Activated CD4-positive, alpha-beta T cell treated with anti-CD3 and anti-CD28 coated beads, Interleukin-2, amount 10 ng/mL, durations not matched to agents 24 days and 14 days (primary cell): ENCODE measurements at regions not wholly inside any gene's neighbourhood (a gene's known extent, or its start where the extent isn't known, plus 50 kb on each side); places are given as distances from the start of the nearest gene placed in this dataset.
"Not testable (repeated sequence)": the region's sequence is repeated elsewhere in the genome, so short reads cannot be mapped to it uniquely, and the experiment has no call there.

Source experiments
- DNase-seq: peaks from one replicate; pipeline ENCODE4 v3.0.0; 2022
- H3K27ac Mint-ChIP-seq: one replicate; pipeline ENCODE4 v1.8.0; 2022; ENCODE audit warnings: mild to moderate bottlenecking, mixed read lengths
- H3K27me3 Mint-ChIP-seq: one replicate; pipeline ENCODE4 v1.8.0; 2022; ENCODE audit warnings: mixed read lengths
- H3K36me3 Mint-ChIP-seq: one replicate; pipeline ENCODE4 v1.8.0; 2022; ENCODE audit warnings: low read depth, mild to moderate bottlenecking, mixed read lengths
- H3K4me1 Mint-ChIP-seq: one replicate; pipeline ENCODE4 v1.8.0; 2021; ENCODE audit warnings: mixed read lengths
- H3K4me3 Mint-ChIP-seq: one replicate; pipeline ENCODE4 v1.8.0; 2022; ENCODE audit warnings: mild to moderate bottlenecking, moderate library complexity, mixed read lengths
- H3K9me3 Mint-ChIP-seq: one replicate; pipeline ENCODE4 v1.8.0; 2021; ENCODE audit warnings: mixed read lengths
- intact Hi-C: fragments of 100-400 bp; cut with micrococcal nuclease; formaldehyde crosslinking; loops from one replicate; pipeline ENCODE4 v1.15.1; 2023

- Mint-ChIP-seq H3K4me1 (peaks cover 9% of the 10 kb centered on the region), H3K27ac (peak overlapping the region; percentile 72), H3K36me3 (no peaks in the 10 kb centered on the region), H3K27me3 (peaks cover 10% of the 10 kb centered on the region), H3K4me3 (no peak overlapping the region), H3K9me3 (no peaks in the 10 kb centered on the region)
- peak; percentile 81 for DNase-seq
- intact Hi-C loops: loop anchor here (1.0 to 10.0 kb wide), 5 partner anchors 62 to 254 kb away; partner anchors contain the start of gene RASGEF1B
Observed at GRCh38 chr4:81724925-81725329, 253.2 kb upstream of the RASGEF1B start.

GRCh38 chr4:81723927-81724587 lies 252.3 kb upstream of the RASGEF1B start:
- H3K9me3 Mint-ChIP-seq: no peaks in the 10 kb centered on the region
- no peak for DNase-seq
- intact Hi-C loops: loop anchor here (10.0 kb wide), 1 partner anchor 101 kb away; no protein-coding TSS in a partner anchor
- no peaks in the 10 kb centered on the region for H3K36me3 Mint-ChIP-seq
- no peak overlapping the region for H3K27ac Mint-ChIP-seq
- peaks cover 10% of the 10 kb centered on the region for H3K27me3 Mint-ChIP-seq
- peaks cover 9% of the 10 kb centered on the region for H3K4me1 Mint-ChIP-seq
- H3K4me3 Mint-ChIP-seq: no peak overlapping the region

GRCh38 chr4:81723019-81723884 lies 251.5 kb upstream of the RASGEF1B start:
- Mint-ChIP-seq H3K9me3 (no peaks in the 10 kb centered on the region), H3K4me1 (peaks cover 9% of the 10 kb centered on the region)
- intact Hi-C loops: loop anchor here (10.0 kb wide), 1 partner anchor 102 kb away; no protein-coding TSS in a partner anchor

GRCh38 chr4:81722290-81722851 lies 250.7 kb upstream of the RASGEF1B start:
- Mint-ChIP-seq H3K9me3 (no peaks in the 10 kb centered on the region), H3K4me3 (no peak overlapping the region), H3K4me1 (peaks cover 9% of the 10 kb centered on the region), H3K27me3 (peaks cover 5% of the 10 kb centered on the region), H3K36me3 (no peaks in the 10 kb centered on the region), H3K27ac (no peak overlapping the region)
- no peak for DNase-seq
- intact Hi-C loops: loop anchor here (10.0 kb wide), 1 partner anchor 102 kb away; no protein-coding TSS in a partner anchor

More at GRCh38 chr4:81723019-81723884, 251.5 kb upstream of the RASGEF1B start:
- Mint-ChIP-seq H3K27me3 (peaks cover 9% of the 10 kb centered on the region), H3K4me3 (no peak overlapping the region), H3K27ac (no peak overlapping the region), H3K36me3 (no peaks in the 10 kb centered on the region)
- DNase-seq: no peak

GRCh38 chr4:81715757-81716156 lies 244.1 kb upstream of the RASGEF1B start:
- intact Hi-C loops: no loop called here
- no peaks in the 10 kb centered on the region for H3K9me3 Mint-ChIP-seq
- DNase-seq: no peak

GRCh38 chr4:81715357-81715756 lies 243.7 kb upstream of the RASGEF1B start:
- intact Hi-C loops, DNase-seq, H3K4me3 Mint-ChIP-seq, H3K9me3 Mint-ChIP-seq, H3K27ac Mint-ChIP-seq, H3K27me3 Mint-ChIP-seq, H3K4me1 Mint-ChIP-seq, H3K36me3 Mint-ChIP-seq: not testable (repeated sequence)

More at GRCh38 chr4:81715757-81716156, 244.1 kb upstream of the RASGEF1B start:
- Mint-ChIP-seq H3K27ac (no peak overlapping the region), H3K4me3 (no peak overlapping the region), H3K36me3 (no peaks in the 10 kb centered on the region), H3K4me1 (no peaks in the 10 kb centered on the region), H3K27me3 (no peaks in the 10 kb centered on the region)

GRCh38 chr4:81714291-81714690 lies 242.6 kb upstream of the RASGEF1B start:
- H3K4me1 Mint-ChIP-seq: no peaks in the 10 kb centered on the region
- H3K9me3 Mint-ChIP-seq: no peaks in the 10 kb centered on the region

GRCh38 chr4:81712714-81713113 lies 241.0 kb upstream of the RASGEF1B start:
- Mint-ChIP-seq H3K4me3 (no peak overlapping the region), H3K4me1 (no peaks in the 10 kb centered on the region), H3K9me3 (no peaks in the 10 kb centered on the region), H3K27ac (no peak overlapping the region), H3K27me3 (no peaks in the 10 kb centered on the region), H3K36me3 (no peaks in the 10 kb centered on the region)
- intact Hi-C loops: no loop called here
- DNase-seq: no peak

More at GRCh38 chr4:81714291-81714690, 242.6 kb upstream of the RASGEF1B start:
- Mint-ChIP-seq H3K27ac (no peak overlapping the region), H3K36me3 (no peaks in the 10 kb centered on the region), H3K4me3 (no peak overlapping the region), H3K27me3 (no peaks in the 10 kb centered on the region)
- intact Hi-C loops: no loop called here
- no peak for DNase-seq

GRCh38 chr4:81704461-81704860 lies 232.8 kb upstream of the RASGEF1B start:
- Mint-ChIP-seq H3K9me3 (no peaks in the 10 kb centered on the region), H3K4me1 (no peaks in the 10 kb centered on the region), H3K27ac (no peak overlapping the region), H3K27me3 (no peaks in the 10 kb centered on the region), H3K4me3 (no peak overlapping the region), H3K36me3 (no peaks in the 10 kb centered on the region)
- intact Hi-C loops: no loop called here
- no peak for DNase-seq

GRCh38 chr4:81700189-81700588 lies 228.5 kb upstream of the RASGEF1B start:
- DNase-seq: no peak
- Mint-ChIP-seq H3K4me1 (no peaks in the 10 kb centered on the region), H3K27me3 (peaks cover 5% of the 10 kb centered on the region), H3K4me3 (no peak overlapping the region), H3K27ac (no peak overlapping the region), H3K36me3 (no peaks in the 10 kb centered on the region), H3K9me3 (no peaks in the 10 kb centered on the region)
- intact Hi-C loops: no loop called here

GRCh38 chr4:81698538-81699296 lies 227.0 kb upstream of the RASGEF1B start:
- Mint-ChIP-seq H3K36me3 (no peaks in the 10 kb centered on the region), H3K27me3 (peaks cover 5% of the 10 kb centered on the region), H3K9me3 (no peaks in the 10 kb centered on the region), H3K4me1 (no peaks in the 10 kb centered on the region), H3K4me3 (no peak overlapping the region), H3K27ac (no peak overlapping the region)
- DNase-seq: no peak
- intact Hi-C loops: no loop called here

- Mint-ChIP-seq H3K4me3 (no peak overlapping the region), H3K9me3 (no peaks in the 10 kb centered on the region), H3K27me3 (peaks cover 7% of the 10 kb centered on the region), H3K4me1 (no peaks in the 10 kb centered on the region), H3K36me3 (no peaks in the 10 kb centered on the region), H3K27ac (no peak overlapping the region)
- intact Hi-C loops: no loop called here
- DNase-seq: no peak
Observed at GRCh38 chr4:81694176-81694913, 222.6 kb upstream of the RASGEF1B start.

GRCh38 chr4:81690871-81691270 lies 219.2 kb upstream of the RASGEF1B start:
- Mint-ChIP-seq H3K27ac (no peak overlapping the region), H3K27me3 (peaks cover 2% of the 10 kb centered on the region), H3K9me3 (no peaks in the 10 kb centered on the region), H3K4me3 (no peak overlapping the region), H3K36me3 (no peaks in the 10 kb centered on the region), H3K4me1 (no peaks in the 10 kb centered on the region)
- intact Hi-C loops: no loop called here
- no peak for DNase-seq
